ENCODE measurements at regions not wholly inside any gene's neighbourhood (a gene's known extent, or its start where the extent isn't known, plus 50 kb on each side); places are given as distances from the start of the nearest gene placed in this dataset.
"Not testable (repeated sequence)": the region's sequence is repeated elsewhere in the genome, so short reads cannot be mapped to it uniquely, and the experiment has no call there.

DNA sequence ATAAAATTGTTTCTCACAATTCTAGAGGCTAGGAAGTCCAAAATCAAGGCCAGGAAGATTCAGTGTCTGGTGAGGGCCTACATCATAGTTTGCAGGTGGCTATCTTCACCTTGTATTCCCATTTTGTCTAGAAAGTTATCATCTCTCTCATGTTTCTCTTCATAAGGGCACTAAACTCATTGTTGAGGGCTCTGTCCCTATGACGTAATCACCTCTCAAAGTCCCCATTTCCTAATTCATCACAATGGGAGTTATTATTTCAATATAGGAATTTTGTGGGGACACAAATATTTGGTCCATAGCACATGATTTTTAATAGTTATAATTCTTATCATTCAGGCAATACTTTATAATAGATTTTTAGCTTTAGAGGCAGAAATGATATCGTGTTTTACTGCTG, 1509.2 kb upstream of the SEL1L start:
- DNase-seq (ENCODE audit: low read depth), result no peak

DNA sequence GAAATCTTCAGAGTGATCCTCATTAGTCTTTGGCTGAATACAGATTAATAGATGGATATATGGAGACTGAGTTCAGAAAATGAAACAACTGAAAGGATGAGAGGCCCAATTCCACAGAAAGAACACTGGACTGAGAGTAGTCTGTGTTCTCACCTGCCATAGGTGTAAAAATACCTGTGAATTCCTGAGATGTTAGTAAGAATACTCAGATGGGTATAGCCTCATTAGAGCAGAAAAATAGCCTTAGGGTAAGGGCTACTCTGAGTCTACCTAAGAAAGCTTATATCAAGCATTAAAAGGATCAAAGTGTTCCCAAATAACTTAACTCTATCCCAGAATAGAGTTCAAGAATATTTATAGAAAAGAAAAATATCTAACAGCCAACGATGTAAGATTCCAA, 1510.3 kb upstream of the SEL1L start:
- DNase-seq (ENCODE audit: low read depth), result no peak

DNA sequence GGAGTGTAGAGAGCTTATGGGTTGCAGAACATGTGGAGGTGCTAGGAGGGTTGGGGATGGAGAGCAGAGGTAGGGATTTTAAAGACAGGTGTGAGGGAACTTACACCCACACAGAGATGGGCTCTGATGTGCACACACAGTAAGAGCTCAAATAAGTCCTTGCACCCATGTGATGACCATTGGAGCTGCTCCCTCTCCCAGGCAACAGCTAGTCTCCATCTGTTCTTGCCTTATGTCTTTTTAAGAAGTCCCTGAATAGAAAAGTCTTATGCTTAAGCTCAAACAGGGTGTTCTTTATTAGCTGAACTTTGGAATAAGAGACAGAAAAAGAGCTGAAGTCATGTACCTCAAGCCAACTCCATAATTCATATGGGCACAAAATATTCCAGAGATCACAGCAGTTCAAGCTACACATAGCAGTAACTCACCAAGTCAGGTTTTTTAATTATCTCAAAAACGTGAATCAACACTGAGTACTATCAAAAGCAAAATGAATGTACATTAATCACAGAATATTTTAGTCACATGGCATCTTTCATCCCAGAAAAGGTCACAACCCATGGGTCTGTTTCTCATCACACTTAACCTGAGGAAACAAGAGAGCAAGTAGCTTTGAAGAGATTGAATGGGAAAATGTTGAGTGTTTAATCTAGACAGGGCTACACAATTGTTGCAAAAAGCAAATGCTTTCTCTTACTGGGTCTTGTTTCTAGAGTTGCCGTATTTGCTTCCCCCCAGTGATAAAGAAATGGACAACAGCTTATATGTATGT, 1513.6 kb upstream of the SEL1L start:
- DNase-seq (ENCODE audit: low read depth), result no peak

DNA sequence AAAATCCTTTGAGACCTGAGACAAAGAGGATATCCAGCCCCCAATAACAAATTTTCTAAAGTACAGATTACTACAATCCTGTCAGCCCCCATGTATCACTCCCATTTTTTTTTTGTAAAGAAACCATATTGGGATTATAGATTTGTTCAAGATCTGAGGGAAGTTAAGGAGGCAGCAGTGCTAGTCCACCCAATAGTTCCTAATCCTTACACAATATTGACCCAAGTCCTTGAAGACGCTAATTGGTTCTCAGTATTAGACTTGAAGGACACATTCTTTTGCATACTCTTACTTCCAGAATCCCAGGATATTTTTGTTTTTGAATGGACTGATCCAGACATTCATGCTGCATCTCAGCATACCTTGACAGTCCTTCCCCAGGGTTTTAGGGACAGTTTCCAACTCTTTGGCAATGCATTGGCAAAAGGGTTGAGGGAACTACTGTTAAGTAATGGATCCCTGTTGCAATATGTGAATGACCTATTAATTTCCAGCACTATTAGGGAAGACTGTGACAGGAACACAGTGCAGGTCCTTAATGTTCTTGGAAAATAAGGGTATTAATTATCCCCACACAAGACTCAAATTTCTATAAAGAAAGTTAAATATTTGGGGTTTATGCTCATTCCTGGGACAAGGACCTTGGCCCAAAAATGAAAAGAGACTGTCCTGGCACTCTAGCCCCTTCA, 1519.5 kb upstream of the SEL1L start:
- no peak for DNase-seq (ENCODE audit: low read depth)

DNA sequence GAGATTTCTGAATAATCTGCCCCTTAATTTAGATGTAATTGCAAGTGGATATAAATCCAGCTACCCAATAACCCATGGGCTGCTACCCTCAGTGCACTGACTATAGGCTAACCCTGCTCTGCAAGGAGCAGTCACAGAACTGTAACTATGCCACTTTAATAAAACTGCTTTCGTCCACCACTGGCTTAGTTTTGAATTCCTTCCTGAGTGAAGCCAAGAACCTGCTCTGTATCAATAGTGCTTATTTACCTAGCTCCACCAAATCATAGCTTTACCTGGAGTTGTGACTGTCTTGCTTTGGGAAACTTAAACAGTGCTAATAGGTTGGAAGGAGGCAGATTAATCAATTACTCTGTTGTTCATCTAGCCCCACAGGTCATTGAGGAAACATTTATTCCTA, 1524.4 kb upstream of the SEL1L start:
- no peak for DNase-seq (ENCODE audit: low read depth)

DNA sequence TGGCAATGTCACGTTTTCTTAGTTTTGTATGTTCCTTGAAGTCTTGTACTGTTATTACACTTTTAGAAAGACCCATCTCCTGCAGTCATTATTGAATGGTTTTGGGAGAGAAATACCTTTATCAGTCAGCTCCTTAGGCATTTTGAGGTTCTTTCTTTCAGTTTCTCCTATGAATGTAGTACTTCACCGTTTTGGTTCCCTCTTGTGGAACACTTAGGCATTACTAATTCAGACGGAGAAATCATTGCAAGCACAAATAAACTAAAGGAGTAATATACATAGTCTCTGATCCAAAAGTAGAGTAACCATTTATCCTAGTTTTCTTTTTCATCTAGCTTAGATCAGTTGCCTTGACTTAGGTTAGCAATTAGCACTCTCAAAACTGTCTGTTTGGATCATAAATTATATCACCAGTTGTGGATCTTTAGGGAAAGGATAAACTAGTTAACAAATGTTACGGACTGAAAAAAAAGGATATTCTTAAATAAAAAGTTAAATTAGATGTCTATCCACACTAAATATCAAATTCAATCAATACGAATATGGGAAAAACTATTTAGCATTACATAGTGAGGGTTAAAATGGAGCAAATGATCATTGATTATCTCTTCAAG, 1538.3 kb upstream of the SEL1L start:
- DNase-seq (ENCODE audit: low read depth), result peak; percentile 23

DNA sequence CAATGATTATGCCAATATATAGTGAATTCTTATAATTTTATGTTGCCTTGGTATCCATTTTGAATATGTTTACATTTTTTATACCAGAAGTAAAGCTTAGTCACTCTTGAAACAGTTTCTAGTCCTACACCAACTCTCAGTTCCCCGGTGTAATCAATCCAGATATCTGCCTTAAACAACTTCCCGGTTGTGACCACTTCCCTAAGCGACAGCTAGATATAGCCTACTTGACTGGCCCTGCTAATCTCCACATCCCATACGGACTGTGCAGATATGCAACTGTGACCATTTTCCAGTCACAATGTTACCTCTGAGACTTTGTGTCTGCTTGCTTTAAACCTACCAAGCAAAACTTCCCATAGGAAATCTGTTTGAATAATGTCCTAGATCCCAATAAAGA, 1551.5 kb upstream of the SEL1L start:
- no peak for DNase-seq (ENCODE audit: low read depth)

DNA sequence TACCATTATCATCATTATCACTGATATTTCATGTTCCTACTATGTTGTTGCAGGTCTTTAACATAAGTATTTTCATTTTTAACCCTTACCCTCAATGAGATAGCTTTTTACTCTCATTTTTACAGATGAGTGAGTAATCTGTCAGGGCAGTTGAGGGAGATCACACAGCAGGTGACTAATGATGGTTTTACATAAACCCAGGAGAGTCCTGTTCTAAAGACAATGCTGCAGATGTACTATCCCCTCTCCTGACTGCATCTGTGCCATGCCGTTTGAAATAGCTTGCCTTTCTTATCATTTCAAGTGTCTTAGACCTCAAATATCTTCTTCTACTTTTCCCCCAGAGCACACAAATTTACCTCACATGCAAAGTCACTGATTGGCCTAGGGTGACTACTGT, 1552.1 kb upstream of the SEL1L start:
- no peak for DNase-seq (ENCODE audit: low read depth)

DNA sequence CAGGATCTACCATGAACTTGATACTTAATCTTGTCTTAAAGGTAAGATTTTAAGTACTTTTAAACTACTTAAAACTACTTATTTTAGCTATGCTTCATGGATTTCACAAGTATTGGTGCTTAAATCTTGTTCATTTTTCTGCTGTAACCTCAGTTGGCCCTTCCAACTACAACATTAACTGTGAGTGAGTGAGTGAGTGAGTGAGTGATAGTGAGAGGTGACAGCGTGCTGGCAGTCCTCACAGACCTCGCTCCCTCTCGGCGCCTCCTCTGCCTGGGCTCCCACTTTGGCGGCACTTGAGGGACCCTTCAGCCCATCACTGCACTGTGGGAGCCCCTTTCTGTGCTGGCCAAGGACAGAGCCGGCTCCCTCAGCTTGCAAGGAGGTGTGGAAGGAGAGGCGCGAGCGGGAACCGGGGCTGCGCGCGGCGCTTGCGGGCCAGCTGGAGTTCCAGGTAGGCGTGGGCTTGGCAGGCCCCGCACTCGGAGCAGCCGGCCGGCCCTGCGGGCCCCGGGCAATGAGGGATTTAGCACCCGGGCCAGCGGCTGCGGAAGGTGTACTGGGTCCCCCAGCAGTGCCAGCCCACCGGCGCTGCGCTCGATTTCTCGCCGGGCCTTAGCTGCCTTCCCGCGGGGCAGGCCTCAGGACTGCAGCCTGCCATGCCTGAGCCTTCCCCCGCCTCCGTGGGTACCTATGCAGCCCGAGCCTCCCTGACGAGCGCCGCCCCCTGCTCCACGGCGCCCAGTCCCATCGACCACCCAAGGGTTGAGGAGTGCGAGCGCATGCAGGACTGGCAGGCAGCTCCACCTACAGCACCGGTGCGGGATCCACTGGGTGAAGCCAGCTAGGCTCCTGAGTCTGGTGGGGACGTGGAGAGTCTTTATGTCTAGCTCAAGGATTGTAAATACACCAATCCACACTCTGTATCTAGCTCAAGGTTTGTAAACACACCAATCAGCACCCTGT, 1558.6 kb upstream of the SEL1L start:
- not testable (repeated sequence) for DNase-seq (ENCODE audit: low read depth)

DNA sequence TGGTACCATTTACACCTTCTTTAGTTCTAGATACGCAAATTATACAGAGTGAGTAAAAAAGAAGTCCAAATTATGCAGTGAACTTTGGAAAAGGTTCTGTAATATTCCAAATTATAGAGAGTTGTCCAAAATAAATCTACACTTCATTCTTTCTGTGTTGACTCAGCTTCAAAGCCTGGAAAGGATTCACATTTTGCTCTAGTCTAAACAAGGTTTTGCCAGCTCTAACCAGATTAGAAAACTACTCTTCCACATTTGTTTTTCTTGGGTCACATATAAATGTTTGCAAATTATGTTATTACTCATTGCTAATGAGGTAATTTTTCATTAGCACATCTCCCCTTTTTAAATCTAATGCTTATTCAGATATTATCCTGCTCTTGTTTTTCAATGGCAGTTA, 1562.4 kb upstream of the SEL1L start:
- DNase-seq (ENCODE audit: low read depth), result no peak

DNA sequence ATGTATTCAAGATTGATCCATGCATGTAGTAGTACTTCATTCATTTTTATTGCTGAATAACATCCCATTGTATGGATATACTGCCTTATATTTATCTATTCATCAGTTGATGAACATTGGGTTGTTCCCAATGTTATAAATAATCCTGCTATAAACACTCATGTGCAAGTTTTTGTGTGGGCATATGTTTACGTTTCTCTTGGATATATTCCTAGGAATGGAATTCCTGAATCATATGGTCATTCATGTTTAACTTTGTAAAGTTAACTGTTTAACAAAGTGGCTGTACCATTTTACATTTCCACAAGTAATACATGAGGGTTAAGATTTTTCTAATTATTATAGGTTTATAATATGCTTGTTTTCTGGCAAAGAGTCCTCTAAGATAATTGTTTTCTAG, 1568.2 kb upstream of the SEL1L start:
- no peak for DNase-seq (ENCODE audit: low read depth)

DNA sequence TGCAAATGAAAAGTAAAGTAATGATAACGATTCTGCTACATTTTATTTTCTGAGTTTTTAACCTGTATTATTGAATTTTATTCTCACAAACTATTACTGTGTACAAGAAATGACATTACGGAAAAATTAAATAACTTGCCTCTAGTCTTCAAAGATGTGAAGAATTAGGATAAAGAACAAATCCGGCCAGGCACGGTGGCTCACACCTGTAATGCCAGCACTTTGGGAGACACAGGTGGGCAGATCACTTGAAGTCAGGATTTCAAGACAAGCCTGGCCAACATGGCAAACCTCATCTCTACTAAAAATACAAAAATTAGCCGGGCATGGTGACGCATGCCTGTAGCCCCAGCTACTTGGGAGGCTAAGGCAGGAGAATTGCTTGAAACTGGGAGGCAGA, 1584.4 kb upstream of the SEL1L start:
- no peak for DNase-seq (ENCODE audit: low read depth)

DNA sequence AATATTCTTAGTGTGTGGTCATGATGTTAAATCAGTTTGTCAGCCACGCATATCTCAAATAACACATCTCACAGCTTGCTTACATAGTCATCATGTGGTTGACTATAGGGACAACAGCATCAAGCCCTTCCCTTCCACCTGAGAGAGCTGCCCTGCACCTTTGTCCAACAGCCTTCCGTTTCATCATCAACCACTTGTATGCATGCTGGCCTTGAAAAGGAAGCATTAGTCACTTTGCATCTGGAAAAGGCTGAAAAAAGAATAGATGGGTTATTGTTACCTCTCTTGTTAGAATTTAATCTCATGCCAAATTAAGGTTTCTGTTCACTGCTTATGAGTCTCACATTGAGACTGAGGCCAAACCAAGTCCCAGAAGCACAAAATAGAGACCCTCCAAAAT, 1586.5 kb upstream of the SEL1L start:
- DNase-seq (ENCODE audit: low read depth), result no peak

DNA sequence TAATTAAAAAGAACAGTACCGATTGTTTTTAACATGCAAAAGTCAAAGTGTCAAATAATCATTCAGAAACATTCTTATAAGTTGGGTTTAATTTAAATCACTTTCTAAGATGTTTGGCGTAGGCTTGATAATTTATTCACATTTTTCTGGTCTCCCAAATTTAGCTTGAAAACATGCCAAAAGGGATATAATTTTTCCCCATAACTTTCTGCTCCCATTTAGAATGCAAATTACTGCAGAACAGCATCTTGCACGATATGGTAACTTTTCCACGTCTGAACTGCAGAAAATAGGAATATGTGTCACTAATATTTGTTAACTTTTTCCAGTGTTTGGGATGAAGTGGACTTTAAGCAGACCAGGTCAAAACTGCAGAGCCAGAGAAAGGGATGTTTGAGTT, 1592.4 kb upstream of the SEL1L start:
- no peak for DNase-seq (ENCODE audit: low read depth)

DNA sequence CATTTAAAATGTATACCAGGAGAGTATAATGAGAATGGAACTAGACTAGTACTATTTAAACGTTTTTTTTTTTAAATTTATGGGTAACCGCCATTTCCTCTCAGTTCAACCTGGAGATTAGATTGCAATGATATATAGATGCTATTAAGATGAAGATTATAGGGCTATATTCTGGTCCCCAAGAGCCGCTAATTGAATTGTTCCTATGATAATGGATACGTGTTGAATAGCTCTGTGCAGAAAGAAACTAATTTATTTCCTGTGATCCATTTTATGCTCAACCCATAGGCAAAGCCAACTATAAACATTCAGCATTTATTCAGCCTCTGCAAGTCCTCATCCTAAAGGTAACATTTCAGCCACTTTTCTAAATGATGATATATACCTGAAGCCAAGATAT, 1595.1 kb upstream of the SEL1L start:
- DNase-seq (ENCODE audit: low read depth), result no peak

DNA sequence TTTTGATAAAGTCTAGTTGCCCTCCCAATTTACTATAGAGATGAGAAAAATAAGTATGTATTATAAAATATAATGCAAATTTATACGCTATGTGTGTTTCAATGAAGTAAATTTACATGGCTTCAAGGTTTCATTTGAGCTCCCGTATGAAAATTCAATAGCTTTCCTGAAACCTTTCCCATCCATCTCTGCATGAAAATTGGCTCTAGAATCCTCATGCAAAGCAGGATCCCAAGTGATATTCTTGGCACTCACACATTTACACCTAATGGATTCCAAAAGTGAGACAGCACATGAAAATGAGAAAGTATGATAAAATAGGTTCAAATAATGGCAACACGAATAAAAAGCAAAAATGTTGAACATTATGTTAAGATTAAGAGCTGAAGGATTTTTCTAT, 1595.8 kb upstream of the SEL1L start:
- DNase-seq (ENCODE audit: low read depth), result no peak

DNA sequence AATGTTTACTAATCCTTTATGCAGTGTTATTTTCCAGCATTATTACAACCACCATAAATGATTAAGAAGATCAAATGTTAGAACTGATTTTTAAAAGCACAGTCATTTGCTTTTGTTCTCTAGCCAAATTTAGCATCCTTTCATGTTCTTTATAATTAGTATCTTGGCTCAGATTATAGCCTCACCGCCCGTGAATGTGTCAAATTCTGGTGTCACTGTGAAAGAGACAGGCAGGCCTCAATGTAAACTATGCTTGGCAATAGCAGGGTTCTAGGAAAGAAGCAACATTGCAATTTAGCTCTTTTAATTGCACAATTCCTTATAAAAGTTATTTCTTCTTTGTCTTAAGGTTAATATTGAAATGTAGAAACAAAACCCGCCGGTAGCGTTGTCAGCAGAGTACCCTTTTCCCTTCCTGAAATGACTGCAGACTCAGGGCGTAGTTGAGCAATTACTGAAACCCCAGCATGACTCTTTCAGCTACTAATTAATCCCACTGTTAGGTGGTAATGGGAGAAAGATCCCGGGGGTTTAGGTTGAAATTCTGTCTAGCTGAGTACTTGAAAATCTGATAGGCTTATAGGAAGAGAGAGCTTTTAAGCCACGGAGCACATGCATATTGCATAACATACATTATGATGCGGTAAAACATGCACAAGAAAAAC, 1600.5 kb upstream of the SEL1L start:
- no peak for DNase-seq (ENCODE audit: low read depth)

DNA sequence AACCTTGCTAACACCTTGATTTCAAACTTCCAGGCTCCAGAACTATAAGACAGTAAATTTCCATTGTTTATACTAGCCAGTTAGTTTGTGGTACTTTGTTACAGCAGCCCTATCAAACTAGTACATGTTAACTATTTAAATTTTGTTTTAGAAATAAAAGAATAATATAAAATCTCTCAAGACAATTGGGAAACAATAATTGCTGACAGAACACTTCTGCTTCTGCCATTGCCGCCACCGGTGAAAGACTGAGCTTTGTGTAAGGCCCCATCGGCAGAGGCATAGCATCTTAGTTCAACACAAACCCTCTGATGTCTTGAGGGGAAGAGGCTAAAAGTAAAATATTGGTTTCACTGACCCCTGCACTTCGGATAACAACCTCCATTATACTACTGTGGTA, 1607.1 kb upstream of the SEL1L start:
- DNase-seq (ENCODE audit: low read depth), result no peak

DNA sequence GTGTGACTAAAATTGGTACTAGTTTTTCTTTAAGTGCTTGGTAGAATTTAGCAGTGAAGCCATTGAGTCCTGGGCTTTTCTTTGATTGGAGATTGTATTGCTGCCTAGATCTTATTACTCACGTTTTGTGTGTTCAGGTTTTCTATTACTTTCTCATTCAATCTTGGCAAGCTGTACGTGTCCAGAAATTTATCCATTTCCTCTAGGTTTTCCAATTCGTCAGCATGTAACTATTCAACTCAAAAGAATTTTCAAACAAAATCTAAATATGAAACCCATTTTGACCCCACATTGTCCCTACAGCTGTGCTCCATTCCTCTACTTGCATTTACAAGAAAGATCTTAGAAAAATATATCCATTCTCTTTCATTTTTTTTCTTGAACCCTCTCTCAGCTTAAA, 1613.4 kb upstream of the SEL1L start:
- no peak for DNase-seq (ENCODE audit: low read depth)

DNA sequence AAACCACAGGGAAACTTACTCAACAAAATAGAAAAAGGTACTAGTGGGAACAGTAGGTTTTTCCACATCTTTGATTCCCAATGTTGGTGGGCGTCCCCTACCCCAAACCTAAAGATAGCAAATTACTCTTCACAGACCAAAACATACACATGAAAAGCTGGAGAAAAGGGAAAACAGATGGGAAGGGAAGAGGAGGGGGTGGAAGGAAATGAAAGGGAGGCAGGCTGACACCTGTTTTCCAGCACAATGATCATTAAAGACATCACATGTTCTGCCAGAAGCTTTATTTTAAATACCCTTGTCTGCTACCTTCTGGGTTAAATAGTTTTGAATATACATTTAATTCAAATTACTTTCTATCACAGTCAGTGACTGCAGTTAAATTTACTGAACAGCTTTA, 1617.9 kb upstream of the SEL1L start:
- no peak for DNase-seq (ENCODE audit: low read depth)

DNA sequence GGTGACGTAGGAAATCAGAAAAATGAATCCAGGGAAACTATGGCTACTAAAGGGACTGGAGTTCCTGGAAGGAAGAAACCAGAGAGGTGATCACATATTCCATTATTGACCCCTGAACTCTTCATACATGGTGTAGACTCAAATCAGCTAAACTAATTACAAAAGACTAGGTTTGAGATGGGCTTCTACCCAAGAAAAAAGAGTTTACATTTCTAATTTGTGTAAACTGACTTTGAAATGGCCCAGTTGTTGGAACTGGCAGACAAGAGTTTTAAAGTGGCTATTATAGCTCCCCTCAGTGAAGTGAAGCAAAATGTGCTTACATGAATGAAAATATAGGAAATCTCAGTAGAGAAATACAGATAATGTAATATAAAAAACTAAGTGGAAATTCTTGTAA, 1619.4 kb upstream of the SEL1L start:
- no peak for DNase-seq (ENCODE audit: low read depth)

Measured in myocyte (in vitro differentiated cells).